HepG2 (cell line): ENCODE measurements at regions not wholly inside any gene's neighbourhood (a gene's known extent, or its start where the extent isn't known, plus 50 kb on each side); places are given as distances from the start of the nearest gene placed in this dataset.

Experiments used
- ATAC-seq: fragments of 200-7000 bp; cut with Tn5 transposase; 3 replicates; pipeline ENCODE4 v1.9.1; 2020; ENCODE audit warnings: mild to moderate bottlenecking, moderate library complexity
- BruUV-seq: library from RNA; stranded (reverse); fragments of 400-500 nt; replicated peaks from 2 replicates; lab custom pipeline; 2021; lab: Mats Ljungman, UMichigan
- CTCF ChIA-PET: fragments of 300-600 bp; formaldehyde crosslinking; extraction: SDS; loops from one replicate; lab custom pipeline; 2021; ENCODE audit warnings: low total read pairs, inconsistent platforms, low intra/inter-chr PET ratio; lab: Yijun Ruan, JAX
- POLR2A ChIA-PET: fragments of 350-600 bp; sonication (Branson Sonifier 250); formaldehyde crosslinking; loops from one replicate; lab custom pipeline; 2020; ENCODE audit warnings: antibody characterized with exemption, inconsistent platforms; lab: Yijun Ruan, JAX
- DNase-seq: peaks from one replicate; pipeline ENCODE4 v3.0.0-alpha.2; 2015; ENCODE audit warnings: low spot score
- FAIRE-seq: peaks from 3 replicates; lab custom pipeline; 2011; peaks lifted over from hg19 to GRCh38; lab: Jason Lieb, UNC
- H2AFZ ChIP-seq: one replicate; pipeline ENCODE4 v1.6.1; 2011; ENCODE audit warnings: low read length, inconsistent platforms
- H3K27ac ChIP-seq: fragments of 300-600 bp; 3 replicates; pipeline ENCODE4 v1.8.0; 2011; ENCODE audit warnings: mixed run types, mild to moderate bottlenecking, mixed read lengths, low read length, inconsistent platforms; ENCODE audit not compliant: insufficient read depth; ENCODE audit errors: extremely low read length
- H3K27me3 ChIP-seq, 2 experiments: fragments of 200-600 bp in 1 of 2; 2 replicates in 1 of 2; 3 replicates in 1 of 2; pipeline versions ENCODE4 v1.6.0 to v1.8.0; 2011; ENCODE audit warnings: low read length in 2 of 2, mild to moderate bottlenecking in 2 of 2, moderate library complexity in 2 of 2, inconsistent platforms in 1 of 2; ENCODE audit not compliant: insufficient read depth in 2 of 2, control insufficient read depth in 1 of 2
- H3K36me3 ChIP-seq, 2 experiments: fragments of 200-600 bp in 1 of 2; replicated peaks in 1 of 2; 2 replicates in 1 of 2; 3 replicates in 1 of 2; pipeline versions ENCODE4 v1.5.1 to v1.8.0; 2011; ENCODE audit warnings: low read length in 2 of 2, inconsistent platforms in 1 of 2; ENCODE audit not compliant: insufficient read depth in 2 of 2, control insufficient read depth in 1 of 2
- H3K4me1 ChIP-seq: 2 replicates; pipeline ENCODE4 v1.5.1; 2012; ENCODE audit warnings: low read length, inconsistent platforms; ENCODE audit not compliant: insufficient read depth
- H3K4me2 ChIP-seq: 2 replicates; pipeline ENCODE4 v1.6.0; 2011; ENCODE audit warnings: low read depth, low read length, inconsistent platforms
- H3K4me3 ChIP-seq, 3 experiments: fragments of 200-600 bp in 1 of 3; sonication (generic), shearing (Covaris generic) in 1 of 3; replicated peaks in 1 of 3; 2 replicates each; pipeline ENCODE4 v1.5.1; 2011 to 2016; ENCODE audit warnings: low read length in 3 of 3, inconsistent platforms in 2 of 3, low read depth in 2 of 3, mild to moderate bottlenecking in 2 of 3, control low read depth in 1 of 3, mixed read lengths in 1 of 3; ENCODE audit not compliant: insufficient read depth in 1 of 3
- H3K79me2 ChIP-seq: one replicate; pipeline ENCODE4 v1.6.1; 2011; ENCODE audit warnings: low read length, inconsistent platforms; ENCODE audit not compliant: insufficient read depth
- H3K9ac ChIP-seq: 2 replicates; pipeline ENCODE4 v1.6.0; 2011; ENCODE audit warnings: mild to moderate bottlenecking, low read depth, low read length, inconsistent platforms; ENCODE audit not compliant: insufficient read depth
- H3K9me3 ChIP-seq: 2 replicates; pipeline ENCODE4 v1.5.1; 2012; ENCODE audit warnings: mild to moderate bottlenecking, low read length
- H4K20me1 ChIP-seq: 2 replicates; pipeline ENCODE4 v1.6.0; 2011; ENCODE audit warnings: inconsistent platforms, mild to moderate bottlenecking, low read length, moderate library complexity; ENCODE audit not compliant: insufficient read depth
- REST ChIP-seq, 2 experiments: IDR thresholded peaks; 2 replicates each; pipeline ENCODE4 v1.6.1; 2011 to 2012; ENCODE audit warnings: low read length in 2 of 2, borderline replicate concordance in 1 of 2, low read depth in 1 of 2, mild to moderate bottlenecking in 1 of 2, moderate library complexity in 1 of 2
- SNAPC5 ChIP-seq: sonication (generic); formaldehyde crosslinking; IDR thresholded peaks from 2 replicates; pipeline ENCODE4 v1.8.1; 2023; ENCODE audit warnings: mild to moderate bottlenecking, missing genetic modification reagents, borderline replicate concordance
- TARDBP ChIP-seq: sonication (generic); formaldehyde crosslinking; IDR thresholded peaks from 2 replicates; pipeline ENCODE4 v1.8.0; 2022; ENCODE audit warnings: mild to moderate bottlenecking, missing genetic modification reagents
- ZNF549 ChIP-seq: sonication (generic); formaldehyde crosslinking; IDR thresholded peaks from 2 replicates; pipeline ENCODE4 v1.5.0; 2020; ENCODE audit warnings: missing genetic modification reagents
- ZSCAN22 ChIP-seq: sonication (generic); formaldehyde crosslinking; IDR thresholded peaks from 2 replicates; pipeline ENCODE4 v1.4.0; 2020; ENCODE audit warnings: mild to moderate bottlenecking, missing genetic modification reagents
- WGBS: methylation state at CpG from one replicate; pipeline ENCODE4 v1.1.6; 2017; ENCODE audit warnings: low lambda C conversion rate; 5-methylcytosine and 5-hydroxymethylcytosine counted together
- in situ Hi-C: cut with HindIII; loops from 2 replicates; pipeline ENCODE4 v1.10.0; 2017; ENCODE audit warnings: low pct_unique_long_range_greater_than_20kb; ENCODE audit not compliant: extremely low pct_ligation_motif_present
- intact Hi-C: fragments of 100-400 bp; cut with micrococcal nuclease; formaldehyde crosslinking; loops from one replicate; pipeline ENCODE4 v1.10.0; 2022; ENCODE audit not compliant: unreplicated experiment

- Histone ChIP-seq H3K4me3 (no peak overlapping the region), H3K36me3 (no peaks in the 10 kb centered on the region), H3K4me2 (no peak overlapping the region), H3K27ac (no peak overlapping the region), H2AFZ (no peak overlapping the region), H3K79me2 (no peaks in the 10 kb centered on the region), H4K20me1 (no peaks in the 10 kb centered on the region), H3K27me3 (no peaks in the 10 kb centered on the region), H3K9ac (no peak overlapping the region), H3K4me1 (no peaks in the 10 kb centered on the region), H3K9me3 (no peaks in the 10 kb centered on the region)
- BruUV-seq, result no TSS peak
- ChIA-PET CTCF (no interaction called here), POLR2A (no interaction called here)
- FAIRE-seq (no peak), ATAC-seq (no peak), DNase-seq (no peak)
- intact Hi-C loops (no loop called here), in situ Hi-C loops (no loop called here)
- 34% methylated on average over 4 of the region's 7 CpGs for WGBS
- TF ChIP-seq SNAPC5 (CRISPR knock-in tag), result no peak
These were observed 882.9 kb upstream of the B3GALT2 start for GRCh38 chr1:194069168-194069830.

- DNase-seq (no peak), ATAC-seq (no peak), FAIRE-seq (no peak)
- 13% methylated on average over 5 of the region's 5 CpGs for whole genome bisulfite sequencing
- Histone ChIP-seq H3K27me3 (no peaks in the 10 kb centered on the region), H3K9ac (no peak overlapping the region), H3K9me3 (no peaks in the 10 kb centered on the region), H3K79me2 (no peaks in the 10 kb centered on the region), H3K4me3 (no peak overlapping the region), H4K20me1 (no peaks in the 10 kb centered on the region), H2AFZ (no peak overlapping the region), H3K27ac (no peak overlapping the region), H3K36me3 (no peaks in the 10 kb centered on the region), H3K4me2 (no peak overlapping the region), H3K4me1 (no peaks in the 10 kb centered on the region)
- POLR2A ChIA-PET, result no interaction called here
- intact Hi-C loops, result no loop called here
- no TSS peak for BruUV-seq
- TF ChIP-seq ZNF549 (CRISPR knock-in tag) (no peak), ZSCAN22 (no peak), REST (IDR thresholded peaks at IDR 0.05; ENCODE audit: borderline replicate concordance in 1 of 2, low read depth in 1 of 2, low read length in 2 of 2) (no peak), TARDBP (CRISPR knock-in tag) (no peak)
- CTCF ChIA-PET, result no interaction called here
- in situ Hi-C loops, result no loop called here
These were observed 882.2 kb upstream of the B3GALT2 start for GRCh38 chr1:194068446-194069167.
